ENCODE measurements at regions not wholly inside any gene's neighbourhood (a gene's known extent, or its start where the extent isn't known, plus 50 kb on each side); places are given as distances from the start of the nearest gene placed in this dataset.

DNA sequence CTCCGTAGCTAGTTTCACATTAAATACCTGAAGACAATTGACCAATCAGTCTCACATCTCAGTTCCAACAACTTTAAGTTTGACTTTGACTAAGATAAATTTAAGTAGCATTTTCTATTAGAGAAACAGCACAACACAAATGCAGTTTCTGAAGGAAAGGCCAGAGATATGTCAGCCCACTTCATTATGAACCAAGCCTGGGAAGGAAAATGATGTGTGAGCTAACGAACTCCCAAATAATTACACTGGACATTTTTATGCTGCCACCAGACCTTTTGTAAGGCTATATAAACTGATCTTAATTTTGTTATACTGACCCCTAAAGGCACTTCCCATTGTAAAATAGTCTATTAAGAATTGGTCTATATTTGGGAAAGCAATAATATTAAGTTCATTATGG, 57.9 kb upstream of the DACH1 start:
- DNase-seq (ENCODE audit: insufficient read length, low spot score) (no peak), FAIRE-seq (no peak)

DNA sequence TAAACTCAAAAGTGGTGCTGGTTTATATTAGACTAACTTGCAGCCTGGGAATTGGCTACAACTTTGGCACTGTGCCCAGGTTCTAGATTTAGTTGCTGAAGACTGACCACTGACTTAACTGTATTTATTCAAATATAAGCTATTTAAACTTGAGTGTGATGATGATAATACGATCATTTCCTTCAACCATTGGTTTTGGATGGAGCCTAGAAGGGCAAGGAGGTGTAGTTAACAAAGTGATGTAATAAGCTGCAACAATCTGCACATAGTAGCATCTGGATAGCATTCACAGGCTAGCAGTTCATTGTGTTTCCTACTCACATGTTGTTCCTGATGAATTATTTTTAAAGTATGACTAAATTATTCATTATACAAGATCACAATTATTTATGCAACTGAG, 55.2 kb upstream of the DACH1 start:
- FAIRE-seq (no peak), DNase-seq (ENCODE audit: insufficient read length, low spot score) (no peak)

Measured in HTR-8/SVneo (cell line).